ENCODE measurements at regions not wholly inside any gene's neighbourhood (a gene's known extent, or its start where the extent isn't known, plus 50 kb on each side); places are given as distances from the start of the nearest gene placed in this dataset.

- Histone ChIP-seq H3K27ac (ENCODE audit: low read depth, low read length, poor library complexity, severe bottlenecking) (no peak overlapping the region), H3K36me3 (ENCODE audit: insufficient read depth, low read length) (no peaks in the 10 kb centered on the region), H3K9me3 (ENCODE audit: low read length) (no peaks in the 10 kb centered on the region), H4K20me1 (ENCODE audit: insufficient read depth, low read length) (no peaks in the 10 kb centered on the region), H3K9me2 (ENCODE audit: insufficient read depth, low read length) (no peaks in the 10 kb centered on the region), H3K4me2 (ENCODE audit: low read length) (no peak overlapping the region), H3K79me2 (ENCODE audit: insufficient read depth, low read depth, low read length) (no peaks in the 10 kb centered on the region), H2AFZ (ENCODE audit: low read length) (no peak overlapping the region), H3K4me3 (ENCODE audit: low read depth, low read length, poor library complexity, severe bottlenecking) (no peak overlapping the region), H3K4me1 (ENCODE audit: insufficient read depth, low read length, poor library complexity, severe bottlenecking) (no peaks in the 10 kb centered on the region)
- POLR2A ChIA-PET, result interaction anchor here (0.6 kb wide), 3 partner anchors 78 to 1259 kb away, joined by 3 read pairs; no protein-coding TSS in a partner anchor
- no peak for DNase-seq (ENCODE audit: low spot score)
- no TSS peak for BruUV-seq (replicated peaks)
- TF ChIP-seq CTCF (conservative IDR thresholded peaks at IDR 0.05; ENCODE audit: low read length) (no peak), EZH2phosphoT487 (IDR thresholded peaks at IDR 0.05; ENCODE audit: borderline replicate concordance, low read depth, low read length) (no peak)
- intact Hi-C loops (cut with micrococcal nuclease; ENCODE audit: unreplicated experiment), result no loop called here
- CTCF ChIA-PET (ENCODE audit: unreplicated experiment), result no interaction called here
These were observed 355.2 kb upstream of the AZI2 start for GRCh38 chr3:28703843-28704242.

DNA sequence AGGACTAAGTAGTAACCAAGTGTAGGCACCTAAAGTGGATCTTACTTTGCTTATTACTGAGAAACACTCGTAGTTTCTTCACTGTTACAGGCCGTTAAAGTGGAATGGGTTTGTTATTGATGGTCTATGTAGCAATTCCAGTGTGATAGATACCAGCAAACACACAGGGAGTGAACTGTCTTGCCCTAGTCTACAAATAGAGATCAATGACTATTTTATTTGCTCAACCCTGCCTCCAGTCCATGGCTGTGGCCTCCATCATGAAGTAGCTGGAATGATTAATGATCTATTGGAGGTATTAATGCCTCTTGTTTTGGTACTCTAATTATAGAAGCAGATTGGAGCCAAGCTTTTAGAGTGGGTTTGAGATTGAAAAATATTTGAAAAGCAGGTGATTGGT is 362.7 kb upstream of the AZI2 start:
- no peak for DNase-seq (ENCODE audit: low spot score)
- ChIA-PET CTCF (ENCODE audit: unreplicated experiment) (no interaction called here), POLR2A (no interaction called here)
- Histone ChIP-seq H3K79me2 (ENCODE audit: insufficient read depth, low read depth, low read length) (no peaks in the 10 kb centered on the region), H3K9me3 (ENCODE audit: low read length) (no peaks in the 10 kb centered on the region), H3K4me3 (ENCODE audit: low read depth, low read length, poor library complexity, severe bottlenecking) (no peak overlapping the region), H3K36me3 (ENCODE audit: insufficient read depth, low read length) (no peaks in the 10 kb centered on the region), H3K4me2 (ENCODE audit: low read length) (no peak overlapping the region), H2AFZ (ENCODE audit: low read length) (no peak overlapping the region), H3K9me2 (ENCODE audit: insufficient read depth, low read length) (no peaks in the 10 kb centered on the region), H3K4me1 (ENCODE audit: insufficient read depth, low read length, poor library complexity, severe bottlenecking) (no peaks in the 10 kb centered on the region), H3K27ac (ENCODE audit: low read depth, low read length, poor library complexity, severe bottlenecking) (no peak overlapping the region), H4K20me1 (ENCODE audit: insufficient read depth, low read length) (no peaks in the 10 kb centered on the region)
- intact Hi-C loops (cut with micrococcal nuclease; ENCODE audit: unreplicated experiment), result no loop called here
- TF ChIP-seq CTCF (conservative IDR thresholded peaks at IDR 0.05; ENCODE audit: low read length), result no peak
- no peak for TF ChIP-seq EZH2phosphoT487 (IDR thresholded peaks at IDR 0.05; ENCODE audit: borderline replicate concordance, low read depth, low read length)
- BruUV-seq (replicated peaks), result no TSS peak

- H4K20me1 ChIP-seq (ENCODE audit: insufficient read depth, low read length), result no peaks in the 10 kb centered on the region
- no peak overlapping the region for H3K4me2 ChIP-seq (ENCODE audit: low read length)
- H3K9me3 ChIP-seq (ENCODE audit: low read length), result no peaks in the 10 kb centered on the region
- no peak for DNase-seq (ENCODE audit: low spot score)
- POLR2A ChIA-PET, result no interaction called here
- CTCF ChIA-PET (ENCODE audit: unreplicated experiment), result no interaction called here
- H3K36me3 ChIP-seq (ENCODE audit: insufficient read depth, low read length), result no peaks in the 10 kb centered on the region
- H2AFZ ChIP-seq (ENCODE audit: low read length), result no peak overlapping the region
- no peak for TF ChIP-seq CTCF (conservative IDR thresholded peaks at IDR 0.05; ENCODE audit: low read length)
- TF ChIP-seq EZH2phosphoT487 (IDR thresholded peaks at IDR 0.05; ENCODE audit: borderline replicate concordance, low read depth, low read length), result no peak
- BruUV-seq (replicated peaks), result no TSS peak
- no peaks in the 10 kb centered on the region for H3K9me2 ChIP-seq (ENCODE audit: insufficient read depth, low read length)
- intact Hi-C loops (cut with micrococcal nuclease; ENCODE audit: unreplicated experiment), result no loop called here
- no peak overlapping the region for H3K27ac ChIP-seq (ENCODE audit: low read depth, low read length, poor library complexity, severe bottlenecking)
- no peaks in the 10 kb centered on the region for H3K79me2 ChIP-seq (ENCODE audit: insufficient read depth, low read depth, low read length)
- H3K4me1 ChIP-seq (ENCODE audit: insufficient read depth, low read length, poor library complexity, severe bottlenecking), result no peaks in the 10 kb centered on the region
- H3K4me3 ChIP-seq (ENCODE audit: low read depth, low read length, poor library complexity, severe bottlenecking), result no peak overlapping the region
These were observed 368.3 kb upstream of the AZI2 start for GRCh38 chr3:28716939-28717338.

All from OCI-LY7 (cell line).